ENCODE measurements at regions not wholly inside any gene's neighbourhood (a gene's known extent, or its start where the extent isn't known, plus 50 kb on each side); places are given as distances from the start of the nearest gene placed in this dataset.

- Histone ChIP-seq H3K27ac (ENCODE audit: low read length) (no peak overlapping the region), H3K4me3 (ENCODE audit: low read depth in 1 of 2, low read length in 2 of 2) (no peak overlapping the region), H3K4me1 (ENCODE audit: control insufficient read depth in 1 of 2, insufficient read depth in 2 of 2, low read length in 2 of 2) (peaks cover 0 to 10% of the 10 kb centered on the region in 2 donors), H3K9me3 (ENCODE audit: control insufficient read depth in 1 of 2, low read length in 2 of 2) (no peaks in the 10 kb centered on the region), H3K27me3 (ENCODE audit: low read depth, low read length) (no peaks in the 10 kb centered on the region), H3K36me3 (ENCODE audit: control insufficient read depth in 1 of 2, insufficient read depth in 2 of 2, low read length in 2 of 2) (no peaks in the 10 kb centered on the region)
These were observed 93.1 kb upstream of the CXCL12 start for GRCh38 chr10:44478040-44478439.

- Histone ChIP-seq H3K4me1 (ENCODE audit: control insufficient read depth in 1 of 2, insufficient read depth in 2 of 2, low read length in 2 of 2) (peaks cover 0 to 10% of the 10 kb centered on the region in 2 donors), H3K9me3 (ENCODE audit: control insufficient read depth in 1 of 2, low read length in 2 of 2) (no peaks in the 10 kb centered on the region), H3K27me3 (ENCODE audit: low read depth, low read length) (no peaks in the 10 kb centered on the region), H3K4me3 (ENCODE audit: low read depth in 1 of 2, low read length in 2 of 2) (no peak overlapping the region), H3K36me3 (ENCODE audit: control insufficient read depth in 1 of 2, insufficient read depth in 2 of 2, low read length in 2 of 2) (no peaks in the 10 kb centered on the region), H3K27ac (ENCODE audit: low read length) (no peak overlapping the region)
These were observed 94.2 kb upstream of the CXCL12 start for GRCh38 chr10:44478876-44479705.

- no peaks in the 10 kb centered on the region for H3K36me3 ChIP-seq (ENCODE audit: control insufficient read depth in 1 of 2, insufficient read depth in 2 of 2, low read length in 2 of 2)
- H3K4me1 ChIP-seq (ENCODE audit: control insufficient read depth in 1 of 2, insufficient read depth in 2 of 2, low read length in 2 of 2) = no peaks in the 10 kb centered on the region
- no peak overlapping the region for H3K4me3 ChIP-seq (ENCODE audit: low read depth in 1 of 2, low read length in 2 of 2)
- H3K27me3 ChIP-seq (ENCODE audit: low read depth, low read length) = no peaks in the 10 kb centered on the region
- no peaks in the 10 kb centered on the region for H3K9me3 ChIP-seq (ENCODE audit: control insufficient read depth in 1 of 2, low read length in 2 of 2)
- no peak overlapping the region for H3K27ac ChIP-seq (ENCODE audit: low read length)
These were observed 107.8 kb upstream of the CXCL12 start for GRCh38 chr10:44492678-44493077.

GRCh38 chr10:44498222-44498621 is 113.3 kb upstream of the CXCL12 start:
- H3K9me3 ChIP-seq (ENCODE audit: control insufficient read depth in 1 of 2, low read length in 2 of 2) = no peaks in the 10 kb centered on the region
- H3K4me3 ChIP-seq (ENCODE audit: low read depth in 1 of 2, low read length in 2 of 2) = no peak overlapping the region
- no peak overlapping the region for H3K27ac ChIP-seq (ENCODE audit: low read length)
- no peaks in the 10 kb centered on the region for H3K4me1 ChIP-seq (ENCODE audit: control insufficient read depth in 1 of 2, insufficient read depth in 2 of 2, low read length in 2 of 2)
- H3K36me3 ChIP-seq (ENCODE audit: control insufficient read depth in 1 of 2, insufficient read depth in 2 of 2, low read length in 2 of 2) = no peaks in the 10 kb centered on the region
- H3K27me3 ChIP-seq (ENCODE audit: low read depth, low read length) = no peaks in the 10 kb centered on the region

GRCh38 chr10:44500451-44500850 is 115.6 kb upstream of the CXCL12 start:
- no peaks in the 10 kb centered on the region for H3K9me3 ChIP-seq (ENCODE audit: control insufficient read depth in 1 of 2, low read length in 2 of 2)
- no peaks in the 10 kb centered on the region for H3K27me3 ChIP-seq (ENCODE audit: low read depth, low read length)
- H3K4me1 ChIP-seq (ENCODE audit: control insufficient read depth in 1 of 2, insufficient read depth in 2 of 2, low read length in 2 of 2) = no peaks in the 10 kb centered on the region
- no peak overlapping the region for H3K27ac ChIP-seq (ENCODE audit: low read length)
- no peaks in the 10 kb centered on the region for H3K36me3 ChIP-seq (ENCODE audit: control insufficient read depth in 1 of 2, insufficient read depth in 2 of 2, low read length in 2 of 2)
- no peak overlapping the region for H3K4me3 ChIP-seq (ENCODE audit: low read depth in 1 of 2, low read length in 2 of 2)

- H3K4me1 ChIP-seq (ENCODE audit: control insufficient read depth in 1 of 2, insufficient read depth in 2 of 2, low read length in 2 of 2) = no peaks in the 10 kb centered on the region
- H3K36me3 ChIP-seq (ENCODE audit: control insufficient read depth in 1 of 2, insufficient read depth in 2 of 2, low read length in 2 of 2) = no peaks in the 10 kb centered on the region
- H3K27me3 ChIP-seq (ENCODE audit: low read depth, low read length) = no peaks in the 10 kb centered on the region
- H3K9me3 ChIP-seq (ENCODE audit: control insufficient read depth in 1 of 2, low read length in 2 of 2) = no peaks in the 10 kb centered on the region
- H3K27ac ChIP-seq (ENCODE audit: low read length) = no peak overlapping the region
- H3K4me3 ChIP-seq (ENCODE audit: low read depth in 1 of 2, low read length in 2 of 2) = no peak overlapping the region
These were observed 121.5 kb upstream of the CXCL12 start for GRCh38 chr10:44506386-44506785.

- Histone ChIP-seq H3K27me3 (ENCODE audit: low read depth, low read length) (no peaks in the 10 kb centered on the region), H3K4me1 (ENCODE audit: control insufficient read depth in 1 of 2, insufficient read depth in 2 of 2, low read length in 2 of 2) (peaks cover 0 to 6% of the 10 kb centered on the region in 2 donors), H3K27ac (ENCODE audit: low read length) (no peak overlapping the region), H3K4me3 (ENCODE audit: low read depth in 1 of 2, low read length in 2 of 2) (no peak overlapping the region), H3K36me3 (ENCODE audit: control insufficient read depth in 1 of 2, insufficient read depth in 2 of 2, low read length in 2 of 2) (no peaks in the 10 kb centered on the region), H3K9me3 (ENCODE audit: control insufficient read depth in 1 of 2, low read length in 2 of 2) (no peaks in the 10 kb centered on the region)
These were observed 125.7 kb upstream of the CXCL12 start for GRCh38 chr10:44510379-44511115.

- no peaks in the 10 kb centered on the region for H3K27me3 ChIP-seq (ENCODE audit: low read depth, low read length)
- H3K4me3 ChIP-seq (ENCODE audit: low read depth in 1 of 2, low read length in 2 of 2) = no peak overlapping the region
- H3K27ac ChIP-seq (ENCODE audit: low read length) = no peak overlapping the region
- H3K9me3 ChIP-seq (ENCODE audit: control insufficient read depth in 1 of 2, low read length in 2 of 2) = no peaks in the 10 kb centered on the region
- H3K36me3 ChIP-seq (ENCODE audit: control insufficient read depth in 1 of 2, insufficient read depth in 2 of 2, low read length in 2 of 2) = no peaks in the 10 kb centered on the region
- H3K4me1 ChIP-seq (ENCODE audit: control insufficient read depth in 1 of 2, insufficient read depth in 2 of 2, low read length in 2 of 2) = peaks cover 0 to 6% of the 10 kb centered on the region in 2 donors
These were observed 126.3 kb upstream of the CXCL12 start for GRCh38 chr10:44511166-44511565.

GRCh38 chr10:44511601-44512000 is 126.7 kb upstream of the CXCL12 start:
- Histone ChIP-seq H3K36me3 (ENCODE audit: control insufficient read depth in 1 of 2, insufficient read depth in 2 of 2, low read length in 2 of 2) (no peaks in the 10 kb centered on the region), H3K4me1 (ENCODE audit: control insufficient read depth in 1 of 2, insufficient read depth in 2 of 2, low read length in 2 of 2) (peaks cover 0 to 6% of the 10 kb centered on the region in 2 donors), H3K4me3 (ENCODE audit: low read depth in 1 of 2, low read length in 2 of 2) (no peak overlapping the region), H3K27ac (ENCODE audit: low read length) (no peak overlapping the region), H3K27me3 (ENCODE audit: low read depth, low read length) (no peaks in the 10 kb centered on the region), H3K9me3 (ENCODE audit: control insufficient read depth in 1 of 2, low read length in 2 of 2) (no peaks in the 10 kb centered on the region)

GRCh38 chr10:44512431-44513022 is 127.6 kb upstream of the CXCL12 start:
- no peaks in the 10 kb centered on the region for H3K36me3 ChIP-seq (ENCODE audit: control insufficient read depth in 1 of 2, insufficient read depth in 2 of 2, low read length in 2 of 2)
- H3K9me3 ChIP-seq (ENCODE audit: control insufficient read depth in 1 of 2, low read length in 2 of 2) = no peaks in the 10 kb centered on the region
- no peaks in the 10 kb centered on the region for H3K27me3 ChIP-seq (ENCODE audit: low read depth, low read length)
- no peak overlapping the region for H3K4me3 ChIP-seq (ENCODE audit: low read depth in 1 of 2, low read length in 2 of 2)
- peaks cover 0 to 6% of the 10 kb centered on the region in 2 donors for H3K4me1 ChIP-seq (ENCODE audit: control insufficient read depth in 1 of 2, insufficient read depth in 2 of 2, low read length in 2 of 2)
- no peak overlapping the region for H3K27ac ChIP-seq (ENCODE audit: low read length)

- Histone ChIP-seq H3K27me3 (ENCODE audit: low read depth, low read length) (no peaks in the 10 kb centered on the region), H3K4me1 (ENCODE audit: control insufficient read depth in 1 of 2, insufficient read depth in 2 of 2, low read length in 2 of 2) (peaks cover 0 to 6% of the 10 kb centered on the region in 2 donors), H3K9me3 (ENCODE audit: control insufficient read depth in 1 of 2, low read length in 2 of 2) (no peaks in the 10 kb centered on the region), H3K36me3 (ENCODE audit: control insufficient read depth in 1 of 2, insufficient read depth in 2 of 2, low read length in 2 of 2) (no peaks in the 10 kb centered on the region), H3K4me3 (ENCODE audit: low read depth in 1 of 2, low read length in 2 of 2) (no peak overlapping the region), H3K27ac (ENCODE audit: low read length) (no peak overlapping the region)
These were observed 128.7 kb upstream of the CXCL12 start for GRCh38 chr10:44513591-44513990.
